ENCODE measurements at regions not wholly inside any gene's neighbourhood (a gene's known extent, or its start where the extent isn't known, plus 50 kb on each side); places are given as distances from the start of the nearest gene placed in this dataset.

DNA sequence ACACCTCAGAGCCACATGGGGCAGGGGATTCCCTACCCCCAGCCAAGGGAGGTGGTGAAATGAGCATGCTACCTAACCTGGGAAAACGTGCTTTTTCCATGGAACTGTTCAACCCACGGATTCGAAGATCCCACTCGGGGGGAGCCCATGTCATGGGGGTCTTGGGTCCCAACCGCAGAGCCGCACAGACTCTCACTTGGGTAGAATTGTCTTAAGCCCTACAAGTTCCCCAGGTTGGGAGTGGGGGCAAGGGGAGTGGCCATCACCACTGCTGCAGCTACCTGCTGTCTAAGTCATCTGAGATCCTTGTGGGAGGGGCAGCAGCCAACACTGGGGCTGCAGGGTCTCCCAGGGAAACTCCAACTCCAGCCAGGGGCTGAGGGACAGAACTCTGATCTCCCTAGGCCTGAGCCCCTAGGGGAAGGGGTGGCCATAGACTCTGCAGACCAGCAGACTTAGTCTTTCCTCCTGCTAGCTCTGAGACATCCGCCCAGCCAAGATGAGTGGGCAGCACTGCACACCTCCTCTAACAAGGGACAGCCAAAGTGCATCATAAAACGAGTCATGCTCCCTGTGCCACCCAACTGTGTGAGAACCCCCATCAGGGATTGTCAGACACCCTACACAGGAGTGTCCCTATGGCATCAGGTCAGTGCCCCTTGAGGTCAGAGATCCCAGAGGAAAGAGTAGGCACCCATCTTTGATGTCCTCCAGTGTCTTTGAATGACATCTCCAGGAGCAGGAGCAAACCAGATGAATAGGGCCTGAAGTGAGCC, 610.4 kb upstream of the SLITRK6 start:
- TF ChIP-seq, protein P1, sequence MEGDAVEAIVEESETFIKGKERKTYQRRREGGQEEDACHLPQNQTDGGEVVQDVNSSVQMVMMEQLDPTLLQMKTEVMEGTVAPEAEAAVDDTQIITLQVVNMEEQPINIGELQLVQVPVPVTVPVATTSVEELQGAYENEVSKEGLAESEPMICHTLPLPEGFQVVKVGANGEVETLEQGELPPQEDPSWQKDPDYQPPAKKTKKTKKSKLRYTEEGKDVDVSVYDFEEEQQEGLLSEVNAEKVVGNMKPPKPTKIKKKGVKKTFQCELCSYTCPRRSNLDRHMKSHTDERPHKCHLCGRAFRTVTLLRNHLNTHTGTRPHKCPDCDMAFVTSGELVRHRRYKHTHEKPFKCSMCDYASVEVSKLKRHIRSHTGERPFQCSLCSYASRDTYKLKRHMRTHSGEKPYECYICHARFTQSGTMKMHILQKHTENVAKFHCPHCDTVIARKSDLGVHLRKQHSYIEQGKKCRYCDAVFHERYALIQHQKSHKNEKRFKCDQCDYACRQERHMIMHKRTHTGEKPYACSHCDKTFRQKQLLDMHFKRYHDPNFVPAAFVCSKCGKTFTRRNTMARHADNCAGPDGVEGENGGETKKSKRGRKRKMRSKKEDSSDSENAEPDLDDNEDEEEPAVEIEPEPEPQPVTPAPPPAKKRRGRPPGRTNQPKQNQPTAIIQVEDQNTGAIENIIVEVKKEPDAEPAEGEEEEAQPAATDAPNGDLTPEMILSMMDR (IDR thresholded peaks at IDR 0.05): no peak
- TF ChIP-seq POLR2AphosphoS5 (IDR thresholded peaks at IDR 0.05): no peak

Data from stomach (tissue), 4 donors.